HG02973 (cell line): ENCODE measurements at regions not wholly inside any gene's neighbourhood (a gene's known extent, or its start where the extent isn't known, plus 50 kb on each side); places are given as distances from the start of the nearest gene placed in this dataset.
"Not testable (repeated sequence)": the region's sequence is repeated elsewhere in the genome, so short reads cannot be mapped to it uniquely, and the experiment has no call there.

Experiments used
- ATAC-seq: cut with Tn5 transposase; IDR thresholded peaks from one replicate; pipeline ENCODE4 v1.9.1; 2021; ENCODE audit warnings: moderate library complexity; ENCODE audit not compliant: unreplicated experiment

DNA sequence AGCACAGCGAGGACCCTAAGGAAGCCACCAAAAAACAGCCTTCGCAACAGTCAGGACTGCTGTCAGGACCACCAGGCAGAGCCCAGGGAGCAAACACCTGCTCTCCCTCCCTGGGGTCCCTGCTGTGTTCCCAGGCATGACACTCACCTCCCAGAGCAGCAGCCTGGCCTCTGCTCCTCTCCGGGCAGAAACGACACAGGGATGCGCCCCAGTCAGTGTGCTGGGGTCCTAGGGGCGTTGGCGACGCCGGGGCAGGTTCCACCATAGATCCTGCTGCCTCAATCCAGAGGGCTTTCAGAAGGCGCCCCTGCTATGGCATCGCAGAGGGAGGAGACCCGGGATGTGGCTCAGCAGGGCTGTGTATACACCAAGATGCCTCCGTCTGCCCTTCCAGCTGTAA is 169.7 kb upstream of the FOXD4L5 start:
- ATAC-seq: not testable (repeated sequence)

DNA sequence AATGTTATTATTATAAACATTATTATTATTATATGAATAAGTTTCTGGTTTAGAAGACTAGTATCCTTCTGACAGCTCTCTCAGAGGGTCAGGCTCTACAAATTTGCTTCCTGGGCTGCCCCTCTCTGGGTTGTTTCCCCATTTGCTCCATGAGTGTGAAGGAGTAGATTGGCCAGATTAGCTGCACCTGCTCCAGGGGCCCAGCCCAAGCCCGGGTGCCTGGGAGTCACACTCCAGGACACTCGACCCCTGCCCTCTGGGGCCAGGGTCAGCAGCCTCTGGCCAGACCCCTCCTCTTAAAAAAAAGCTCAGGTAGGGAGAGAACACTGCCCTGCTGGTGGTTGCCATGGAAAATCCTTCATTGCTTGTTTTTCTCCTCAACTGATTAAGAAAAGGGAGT is 169.0 kb upstream of the FOXD4L5 start:
- not testable (repeated sequence) for ATAC-seq

DNA sequence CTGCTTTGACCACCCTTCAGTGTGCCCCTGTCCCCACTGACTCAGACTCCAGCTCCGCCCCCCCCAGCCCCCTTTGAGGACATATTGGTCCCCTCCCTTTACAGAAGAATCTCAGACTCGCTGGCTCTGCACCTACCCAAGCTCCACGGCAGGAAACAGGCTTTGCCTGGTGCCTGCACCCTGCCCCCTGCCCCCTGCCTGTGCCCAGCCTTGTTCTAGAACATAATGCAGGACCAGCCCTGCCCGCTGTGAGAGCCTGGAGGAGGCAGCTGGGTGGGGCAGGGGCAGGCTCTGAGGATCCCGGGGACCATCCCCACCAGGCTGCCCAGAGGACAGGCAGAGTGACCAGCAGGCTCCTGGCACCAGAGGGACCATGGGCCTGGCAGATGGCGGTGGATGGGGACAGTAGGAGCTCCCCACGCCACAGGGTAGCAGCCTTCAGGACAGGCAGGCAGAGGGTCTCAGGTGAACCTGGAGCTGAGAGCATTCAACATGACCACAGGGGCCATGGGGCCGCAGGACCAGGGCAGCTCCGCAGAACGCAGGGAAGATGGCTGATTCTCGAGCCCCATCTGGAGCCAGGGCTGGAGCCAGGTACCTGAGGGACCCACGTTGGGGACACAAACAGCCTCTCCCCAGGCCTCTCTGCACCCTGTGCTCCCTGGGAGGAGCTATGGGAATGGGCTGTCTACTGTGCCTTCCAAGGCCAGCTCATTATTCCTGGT is 165.0 kb upstream of the FOXD4L5 start:
- not testable (repeated sequence) for ATAC-seq

DNA sequence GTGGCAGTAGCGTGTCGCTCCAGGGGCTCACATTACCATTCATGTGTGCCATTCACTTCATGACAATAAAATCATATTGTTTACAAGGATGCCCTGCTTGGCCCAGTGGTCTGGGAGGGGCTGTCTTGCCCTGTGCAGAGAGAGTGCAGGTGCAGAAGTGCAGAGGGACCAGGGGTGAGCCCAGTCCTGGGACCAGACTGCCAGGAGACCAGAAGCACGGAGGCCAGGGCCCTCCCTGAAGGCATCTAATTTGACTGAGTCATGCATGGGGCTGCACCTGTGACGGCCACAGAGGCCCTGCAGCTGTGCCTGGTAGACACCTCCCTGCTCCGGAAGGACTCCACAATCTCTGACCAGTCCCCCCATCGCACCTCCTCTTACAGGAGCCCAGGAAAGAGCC is 164.4 kb upstream of the FOXD4L5 start:
- ATAC-seq: no peak

DNA sequence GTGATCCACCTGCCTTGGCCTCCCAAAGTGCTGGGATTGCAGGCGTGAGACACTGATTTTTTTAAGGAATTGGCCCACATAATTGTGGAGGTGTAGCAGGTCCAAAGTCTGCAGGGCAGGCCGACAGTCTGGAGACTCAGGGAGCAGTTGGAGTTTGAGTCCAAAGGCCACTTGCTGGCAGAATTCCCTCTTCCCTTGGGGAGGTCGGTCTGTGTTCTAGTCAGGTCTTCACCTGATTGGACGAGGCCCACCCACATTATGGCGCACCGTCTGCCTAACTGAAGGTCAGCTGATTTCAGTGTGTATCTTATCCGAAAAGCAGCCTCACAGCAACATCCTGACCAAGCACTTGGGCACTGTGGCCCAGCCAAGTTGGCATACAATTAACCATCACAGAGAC is 162.1 kb upstream of the FOXD4L5 start:
- ATAC-seq: not testable (repeated sequence)

DNA sequence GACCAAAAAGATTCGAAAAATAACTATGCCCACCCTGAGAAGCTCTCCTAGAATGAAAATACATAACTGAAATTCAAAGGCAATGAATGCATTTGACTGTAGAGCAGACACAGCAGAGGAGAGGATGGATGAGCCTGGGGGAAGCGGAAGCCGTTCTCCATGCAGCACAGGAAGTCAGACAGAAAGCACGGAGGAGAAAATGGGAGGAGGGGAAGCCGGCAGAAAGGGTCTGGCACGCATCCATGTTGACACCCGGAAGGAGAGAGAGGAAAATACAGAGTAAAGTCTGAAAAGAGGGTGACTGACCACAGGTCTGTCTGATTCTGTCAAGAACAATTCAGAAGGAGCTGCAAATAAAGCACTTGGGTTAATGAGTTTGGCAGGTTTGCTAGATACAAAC is 161.0 kb upstream of the FOXD4L5 start:
- not testable (repeated sequence) for ATAC-seq

DNA sequence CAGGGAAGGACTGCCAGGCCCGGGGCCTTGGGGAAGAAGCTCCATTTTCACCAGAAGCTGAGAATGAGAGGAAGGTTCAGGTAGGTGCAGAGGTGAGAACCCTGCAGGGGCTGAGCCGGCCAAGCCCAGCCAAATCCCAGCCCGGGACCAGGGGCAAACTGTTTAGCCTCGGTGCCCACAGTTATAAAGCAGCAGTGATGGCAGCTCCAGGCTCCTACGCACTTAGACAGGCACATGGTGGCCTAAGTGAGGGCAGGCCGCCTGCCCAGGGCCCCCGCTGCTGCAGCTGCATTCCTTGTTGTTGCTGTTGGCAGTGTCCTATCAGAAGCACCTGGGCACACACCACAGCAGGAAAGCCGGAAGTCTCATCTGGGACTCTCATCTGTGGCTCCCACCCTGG is 159.9 kb upstream of the FOXD4L5 start:
- no peak for ATAC-seq

DNA sequence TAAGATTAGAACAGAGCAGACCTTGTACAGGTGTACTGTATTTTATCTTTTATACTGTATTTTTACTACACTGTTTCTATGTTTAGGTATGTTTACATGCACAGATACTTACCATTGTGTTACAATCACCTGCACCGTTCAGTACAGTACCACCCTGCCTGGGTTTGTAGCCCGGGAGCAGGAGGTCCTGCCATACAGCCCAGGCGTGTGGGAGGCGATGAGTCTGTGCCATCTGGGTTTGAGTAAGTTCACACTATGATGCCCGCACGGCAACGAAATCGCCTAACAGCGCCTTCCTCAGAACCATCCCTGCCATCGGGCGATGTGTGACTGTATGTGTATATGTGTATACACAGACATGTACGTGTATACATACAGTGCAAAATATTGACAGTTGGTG is 157.1 kb upstream of the FOXD4L5 start:
- not testable (repeated sequence) for ATAC-seq

DNA sequence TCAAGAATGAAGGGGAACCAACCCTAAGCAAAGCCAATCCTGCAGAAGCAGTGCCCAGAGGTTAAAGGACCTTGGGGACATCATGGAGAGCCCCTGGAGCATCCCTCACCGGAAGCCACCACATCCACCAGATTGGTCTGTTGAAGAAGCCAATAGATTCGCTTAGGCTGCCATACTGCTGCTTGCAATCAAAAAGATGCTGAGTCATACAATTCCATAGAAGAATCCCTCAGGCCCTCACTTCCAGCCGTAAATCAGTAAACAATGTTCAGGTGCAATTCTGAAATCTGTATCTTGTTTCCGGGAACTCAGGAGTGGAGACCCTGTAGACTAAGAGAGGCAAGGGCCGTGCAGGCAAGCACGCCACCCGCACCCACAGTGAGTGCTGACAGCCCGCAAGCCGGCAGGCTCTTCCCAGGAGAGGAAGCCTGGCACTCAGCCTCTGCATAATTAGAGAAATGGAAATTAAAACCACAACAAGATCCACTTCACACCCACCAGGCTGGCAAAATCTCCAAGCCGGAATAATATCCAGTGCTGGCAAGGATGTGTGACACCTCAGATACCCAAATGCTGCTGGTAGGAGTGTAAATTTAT is 156.4 kb upstream of the FOXD4L5 start:
- ATAC-seq: not testable (repeated sequence)

DNA sequence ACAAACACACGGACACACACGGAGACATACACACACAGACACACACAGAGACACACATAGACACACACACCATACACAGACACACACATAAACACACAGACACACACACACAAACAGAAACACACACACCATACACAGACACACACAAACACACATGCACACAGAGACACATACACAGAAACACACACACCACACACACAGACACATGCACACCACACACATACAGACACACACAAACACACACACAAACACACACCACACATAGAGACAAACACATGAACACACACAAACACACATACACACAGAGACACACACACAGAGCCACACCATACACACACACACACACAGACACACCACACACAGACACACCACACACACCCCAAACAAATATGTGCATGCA is 152.7 kb upstream of the FOXD4L5 start:
- ATAC-seq: no peak

DNA sequence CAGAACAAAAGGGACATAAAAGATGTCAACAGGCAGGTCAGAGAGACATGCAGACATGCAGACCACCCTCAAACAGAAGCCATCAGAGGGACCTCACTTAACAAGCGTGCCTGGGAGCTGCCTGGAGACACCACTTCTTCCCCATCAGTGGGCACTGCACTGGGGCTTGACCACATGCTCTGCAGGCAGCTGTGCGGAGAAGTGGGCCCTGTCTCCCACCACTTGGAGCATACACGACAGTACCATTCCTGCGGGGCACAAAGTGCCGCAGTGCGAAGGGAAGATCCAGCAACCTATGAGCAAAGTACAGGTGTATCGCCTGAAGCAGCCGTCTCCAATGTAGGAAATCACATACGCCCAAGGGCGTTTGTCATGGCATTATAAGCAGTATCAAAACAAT is 150.5 kb upstream of the FOXD4L5 start:
- ATAC-seq: no peak

DNA sequence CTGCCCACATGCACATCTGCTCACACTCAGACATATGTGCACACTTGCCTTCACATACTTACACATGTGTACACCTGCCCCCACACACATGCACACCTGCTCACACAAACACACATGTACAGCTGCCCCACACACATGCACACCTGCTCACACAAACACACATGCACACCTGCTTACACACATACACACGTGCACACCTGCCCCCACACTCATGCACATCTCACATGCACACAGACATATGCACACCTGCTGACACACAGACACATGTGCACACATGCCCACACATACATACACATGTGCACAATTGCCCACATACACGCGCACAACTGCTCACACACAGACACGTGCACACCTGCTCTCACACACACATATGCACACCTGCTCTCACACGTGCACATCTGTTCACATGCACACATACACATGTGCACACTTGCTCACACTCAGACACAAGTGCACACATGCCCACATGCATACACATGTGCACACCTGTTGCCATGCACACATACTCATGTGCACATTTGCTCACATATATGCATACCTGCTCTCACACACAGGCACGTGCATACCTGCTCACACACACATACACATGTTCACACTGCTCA is 147.8 kb upstream of the FOXD4L5 start:
- ATAC-seq: no peak

DNA sequence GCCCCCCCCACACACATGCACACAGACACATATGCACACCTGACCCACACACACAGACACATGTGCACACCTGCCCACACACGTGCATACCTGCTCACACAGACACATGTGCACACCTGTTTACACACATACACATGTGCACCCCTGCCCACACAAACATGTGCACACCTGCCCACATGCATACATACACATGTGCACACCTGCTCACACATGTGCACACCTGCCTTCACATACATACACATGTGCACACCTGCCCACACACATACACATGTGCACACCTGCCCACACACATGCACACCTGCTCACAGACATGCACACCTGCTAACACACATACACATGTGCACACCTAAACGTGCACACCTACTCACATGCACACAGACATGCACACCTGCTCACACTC is 147.0 kb upstream of the FOXD4L5 start:
- ATAC-seq: no peak

DNA sequence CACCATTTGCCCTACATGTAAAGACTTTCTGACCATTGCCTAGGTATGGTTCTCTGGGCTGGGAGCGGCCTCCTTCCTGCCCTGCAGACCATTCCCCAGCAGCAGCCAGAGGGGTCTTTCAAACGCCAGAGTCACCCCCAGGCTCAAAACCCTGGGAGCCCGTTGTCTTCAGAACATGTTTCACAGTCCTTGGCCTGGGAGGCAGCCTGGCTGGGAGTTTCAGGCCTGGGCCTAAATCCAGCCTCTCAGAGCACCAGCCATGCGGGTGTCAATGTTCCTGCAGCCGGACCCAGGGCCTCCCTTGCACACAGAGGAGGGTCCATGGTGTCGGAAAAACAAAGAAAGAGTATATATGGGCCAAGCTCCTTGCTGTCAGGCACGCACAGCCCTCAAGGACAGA is 145.2 kb upstream of the FOXD4L5 start:
- ATAC-seq: no peak

DNA sequence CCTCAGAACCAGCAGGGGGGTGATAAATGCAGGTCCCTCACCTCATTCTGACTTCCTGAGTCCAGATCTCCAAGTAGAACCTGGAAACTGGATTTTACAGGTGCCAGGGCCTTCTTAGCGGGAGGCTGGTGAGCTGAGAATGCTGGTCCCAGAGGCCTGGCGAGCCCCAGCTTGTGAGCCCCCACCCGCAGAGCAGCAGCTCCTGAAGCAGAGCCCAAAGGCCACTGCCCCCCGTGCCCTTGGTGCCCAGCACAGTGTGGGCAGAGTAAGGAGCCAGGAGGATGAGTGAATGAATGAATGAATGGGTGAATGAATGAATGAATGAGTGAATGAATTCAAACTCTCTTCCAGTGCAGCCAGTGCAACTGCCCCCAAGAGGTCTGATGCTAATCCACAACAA is 142.4 kb upstream of the FOXD4L5 start:
- ATAC-seq: not testable (repeated sequence)

DNA sequence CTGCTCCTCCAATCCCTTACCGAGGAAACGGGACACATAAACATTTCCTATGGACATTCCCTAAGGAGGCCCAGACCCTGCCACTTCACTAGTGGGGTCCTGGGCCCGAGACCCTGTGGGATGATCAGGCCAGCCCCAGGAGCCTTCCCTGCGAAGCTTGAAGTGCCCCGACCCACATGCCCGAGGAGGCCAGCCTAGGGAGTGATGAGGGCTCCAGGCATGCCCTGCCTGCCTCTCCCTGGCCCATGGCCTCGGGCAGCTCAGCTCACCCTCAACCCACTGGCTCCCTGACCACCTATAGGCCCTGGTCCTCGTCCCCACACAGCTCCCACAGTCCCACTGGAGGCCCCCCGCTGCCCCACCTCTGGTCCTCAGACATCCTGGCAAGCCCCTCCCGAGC is 141.8 kb upstream of the FOXD4L5 start:
- ATAC-seq: not testable (repeated sequence)

DNA sequence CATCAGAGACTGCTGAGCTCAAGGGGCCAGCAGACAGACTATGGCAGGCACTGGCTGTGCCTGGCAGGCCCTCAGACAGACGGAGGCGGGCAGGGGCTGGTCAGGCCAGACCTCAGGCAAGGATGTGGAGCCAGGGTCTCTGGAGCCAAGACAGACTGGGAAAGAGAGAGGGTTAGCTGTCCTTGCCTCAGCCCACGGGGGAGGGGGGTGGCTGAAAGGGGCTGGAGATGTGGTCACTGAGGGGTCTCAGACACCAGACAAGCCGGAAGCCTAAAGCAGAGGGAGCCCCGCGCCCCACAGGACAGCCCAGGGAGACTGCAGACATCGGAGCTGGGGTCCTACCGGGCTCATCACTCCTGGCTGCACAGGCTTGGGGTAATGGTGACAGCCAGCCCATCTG is 141.2 kb upstream of the FOXD4L5 start:
- ATAC-seq: no peak

DNA sequence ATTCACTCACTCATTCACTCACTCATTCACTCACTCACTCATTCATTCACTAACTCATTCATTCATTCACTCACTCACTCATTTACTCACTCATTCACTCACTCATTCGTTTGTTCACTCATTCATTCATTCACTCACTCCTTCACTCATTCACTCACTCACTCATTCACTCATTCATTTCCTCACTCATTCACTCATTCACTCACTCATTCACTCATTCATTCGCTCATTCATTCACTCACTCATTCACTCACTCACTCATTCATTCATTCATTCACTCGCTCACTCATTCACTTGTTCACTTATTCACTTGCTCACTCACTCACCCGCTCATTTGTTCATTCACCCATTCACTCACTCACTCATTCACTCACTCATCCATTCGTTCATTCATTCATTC is 140.2 kb upstream of the FOXD4L5 start:
- not testable (repeated sequence) for ATAC-seq

DNA sequence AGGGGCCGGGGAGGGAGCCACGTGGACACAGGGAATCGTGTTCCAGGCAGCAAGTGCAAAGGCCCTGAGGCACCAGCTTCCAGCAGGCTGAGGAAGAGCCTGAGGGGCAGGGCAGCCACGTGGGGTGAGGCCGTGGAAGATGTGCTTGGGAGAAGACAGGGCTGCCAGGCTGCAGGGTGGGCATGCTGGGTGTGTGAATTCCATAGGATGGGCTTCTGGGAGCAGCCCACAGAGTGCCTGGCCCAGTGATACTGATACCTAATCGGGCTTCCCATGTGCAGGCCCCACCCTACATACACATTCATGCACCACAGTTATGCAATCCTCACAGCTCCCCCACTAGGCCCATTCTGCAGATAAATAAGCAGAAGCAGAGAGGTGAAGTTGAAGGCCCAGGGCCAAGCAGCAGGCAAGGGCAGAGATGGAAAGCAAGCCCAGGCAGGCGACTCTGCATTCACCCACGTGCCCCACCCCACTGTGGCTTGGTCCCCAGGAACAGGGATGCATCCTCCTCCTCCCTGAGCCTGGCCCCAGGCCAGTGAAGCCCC is 139.5 kb upstream of the FOXD4L5 start:
- ATAC-seq: not testable (repeated sequence)

DNA sequence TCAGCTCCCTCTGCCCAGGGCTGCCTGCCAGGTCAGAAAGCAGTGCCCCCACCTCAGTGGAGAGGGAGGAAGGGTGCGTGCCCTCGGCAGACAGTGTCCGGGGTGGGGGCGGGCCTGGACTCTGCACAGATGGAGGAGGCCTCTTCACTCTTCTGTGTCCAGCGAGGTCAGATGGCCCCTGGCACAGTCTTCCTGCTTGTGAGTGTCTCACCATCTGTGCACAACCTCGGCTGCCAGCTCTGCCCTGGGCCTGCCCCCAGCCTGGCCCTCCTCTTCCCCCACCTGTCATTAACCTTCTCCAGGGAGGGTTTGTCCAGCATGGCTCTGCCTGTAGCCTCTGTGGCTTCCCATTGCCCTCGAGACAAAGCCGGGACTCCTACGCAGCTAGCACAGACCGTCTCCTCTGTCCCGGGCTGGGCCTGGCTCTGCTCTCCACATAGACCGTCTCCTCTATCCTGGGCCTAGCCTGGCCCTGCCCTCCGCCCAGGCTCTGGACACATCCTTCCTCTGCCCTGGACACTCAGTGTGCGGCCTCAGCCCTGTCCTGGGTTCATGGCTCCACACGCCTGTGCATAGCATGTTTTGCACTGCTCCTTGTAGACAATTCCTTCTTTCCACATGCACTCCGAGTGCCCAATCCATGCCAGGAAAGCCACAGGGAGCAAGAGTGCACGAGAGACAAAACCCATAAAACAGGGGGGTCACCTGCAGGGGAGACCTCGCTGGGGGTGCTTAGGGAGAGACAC is 138.9 kb upstream of the FOXD4L5 start:
- not testable (repeated sequence) for ATAC-seq

DNA sequence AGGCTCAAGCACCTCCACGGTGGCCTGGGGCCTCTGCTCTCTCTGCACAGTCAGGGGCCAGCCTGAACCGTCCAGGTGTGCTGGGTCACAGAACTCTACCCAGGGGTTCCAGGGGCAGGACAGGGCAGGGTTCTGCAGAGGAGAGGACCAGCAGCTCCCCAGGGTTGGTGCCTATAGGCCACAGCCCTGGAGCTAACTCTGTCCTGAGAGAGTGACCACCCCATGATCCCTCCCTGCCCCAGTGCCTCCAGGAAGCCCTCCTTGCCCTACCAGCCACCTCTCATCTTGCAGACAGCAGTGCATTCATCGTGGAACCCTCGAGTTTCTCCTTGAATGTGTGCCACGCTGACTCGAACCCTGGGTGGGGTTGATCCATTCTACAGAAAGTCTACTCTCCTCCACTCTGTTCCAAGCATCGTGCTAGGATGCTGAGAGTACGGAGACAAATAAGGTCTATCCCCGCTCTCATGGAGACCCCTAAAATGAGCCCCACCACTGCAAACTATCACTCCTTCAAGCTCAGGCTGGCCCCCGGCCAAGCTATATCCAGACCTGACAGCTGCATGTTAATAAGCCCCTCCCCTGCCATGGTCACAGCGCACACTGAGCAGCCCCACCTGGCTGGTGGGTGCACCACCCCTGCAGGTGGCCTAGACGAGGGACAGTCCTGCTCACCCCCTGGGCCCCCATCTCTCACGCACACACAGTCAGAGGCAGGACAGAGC is 138.1 kb upstream of the FOXD4L5 start:
- ATAC-seq: not testable (repeated sequence)
